LNCAP (cell line): ENCODE measurements at regions not wholly inside any gene's neighbourhood (a gene's known extent, or its start where the extent isn't known, plus 50 kb on each side); places are given as distances from the start of the nearest gene placed in this dataset.

ENCODE experiments used
- TF ChIP-seq, protein P1 (sequence below): fragments of 450-650 bp; IDR thresholded peaks from 2 replicates; pipeline ENCODE4 v1.5.1; 2017; ENCODE audit warnings: mild to moderate bottlenecking

DNA sequence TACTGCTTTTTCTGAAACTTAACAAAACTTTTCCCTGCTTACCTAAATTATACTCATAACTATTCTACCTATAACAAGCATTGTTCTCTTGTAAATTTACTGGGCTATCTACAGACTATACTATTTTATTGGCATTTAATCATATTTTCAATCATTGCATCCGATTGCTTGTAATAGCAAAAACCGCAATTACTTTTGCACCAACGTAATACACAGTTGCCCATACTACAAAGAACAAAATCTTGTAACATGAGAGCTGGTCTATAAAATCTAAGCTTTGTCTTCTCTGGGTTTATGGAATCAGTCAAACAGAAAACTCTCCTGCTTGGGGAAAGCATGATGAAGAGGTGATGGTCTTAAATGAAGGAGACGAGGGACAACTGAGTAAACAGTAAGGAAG lies 463.4 kb upstream of the ST6GAL2 start:
- TF ChIP-seq, protein P1, sequence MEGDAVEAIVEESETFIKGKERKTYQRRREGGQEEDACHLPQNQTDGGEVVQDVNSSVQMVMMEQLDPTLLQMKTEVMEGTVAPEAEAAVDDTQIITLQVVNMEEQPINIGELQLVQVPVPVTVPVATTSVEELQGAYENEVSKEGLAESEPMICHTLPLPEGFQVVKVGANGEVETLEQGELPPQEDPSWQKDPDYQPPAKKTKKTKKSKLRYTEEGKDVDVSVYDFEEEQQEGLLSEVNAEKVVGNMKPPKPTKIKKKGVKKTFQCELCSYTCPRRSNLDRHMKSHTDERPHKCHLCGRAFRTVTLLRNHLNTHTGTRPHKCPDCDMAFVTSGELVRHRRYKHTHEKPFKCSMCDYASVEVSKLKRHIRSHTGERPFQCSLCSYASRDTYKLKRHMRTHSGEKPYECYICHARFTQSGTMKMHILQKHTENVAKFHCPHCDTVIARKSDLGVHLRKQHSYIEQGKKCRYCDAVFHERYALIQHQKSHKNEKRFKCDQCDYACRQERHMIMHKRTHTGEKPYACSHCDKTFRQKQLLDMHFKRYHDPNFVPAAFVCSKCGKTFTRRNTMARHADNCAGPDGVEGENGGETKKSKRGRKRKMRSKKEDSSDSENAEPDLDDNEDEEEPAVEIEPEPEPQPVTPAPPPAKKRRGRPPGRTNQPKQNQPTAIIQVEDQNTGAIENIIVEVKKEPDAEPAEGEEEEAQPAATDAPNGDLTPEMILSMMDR = no peak

DNA sequence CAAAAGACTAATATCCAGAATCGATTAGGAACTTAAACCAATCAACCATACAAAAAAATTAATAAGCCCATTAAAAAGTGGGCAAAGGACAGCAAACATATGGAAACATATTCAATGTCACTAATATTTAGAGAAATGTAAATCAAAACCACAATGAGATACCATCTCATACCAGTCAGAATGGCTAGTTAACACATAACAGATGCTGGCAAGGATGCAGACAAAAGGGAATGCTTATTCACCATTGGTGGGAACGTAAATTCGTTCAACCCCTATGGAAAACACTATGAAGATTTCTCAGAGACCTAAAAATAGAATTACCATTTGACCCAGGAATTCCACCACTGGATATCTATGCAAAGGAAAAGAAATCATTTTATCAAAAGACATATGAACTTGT lies 468.2 kb upstream of the ST6GAL2 start:
- TF ChIP-seq, protein P1 = no peak

DNA sequence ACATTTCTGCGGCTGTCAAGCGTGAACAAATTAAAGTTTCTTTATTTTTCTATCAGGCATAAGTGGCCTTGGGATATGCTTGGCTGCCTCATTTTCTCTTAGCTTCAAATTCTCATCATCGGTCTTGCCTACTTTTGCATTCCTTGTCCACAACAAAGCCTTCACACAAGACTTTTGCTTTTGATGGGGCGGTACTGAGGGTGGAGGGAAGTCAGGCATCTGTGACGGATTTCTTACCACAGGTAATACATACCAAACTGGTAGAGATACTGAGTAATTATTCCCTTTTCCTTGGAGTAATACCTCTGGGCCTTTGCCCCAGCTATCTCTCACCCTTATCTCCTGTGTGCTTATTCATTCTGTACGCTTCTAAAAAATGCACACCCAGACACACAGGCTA lies 468.3 kb upstream of the RGPD4 start:
- TF ChIP-seq, protein P1 = no peak

DNA sequence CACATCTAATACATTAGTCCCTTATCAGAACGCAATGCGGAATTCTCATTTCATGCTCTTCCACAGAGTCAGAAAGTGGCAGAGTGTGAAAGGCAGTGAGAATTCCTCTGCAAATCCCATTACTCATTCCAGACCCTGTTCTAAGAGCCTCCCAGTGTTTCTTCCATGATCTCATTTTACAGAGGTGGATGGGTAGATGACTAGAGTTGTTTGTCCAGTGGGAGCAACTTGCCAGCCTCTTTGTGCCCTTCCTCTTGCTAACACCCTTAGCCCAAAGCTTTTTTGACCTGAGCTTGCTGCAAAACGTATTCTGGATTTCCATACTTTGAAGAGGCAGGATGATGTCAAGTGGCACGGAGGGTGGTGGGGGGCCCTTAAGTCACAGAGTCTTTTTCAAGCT lies 467.7 kb upstream of the RGPD4 start:
- TF ChIP-seq, protein P1 = no peak

DNA sequence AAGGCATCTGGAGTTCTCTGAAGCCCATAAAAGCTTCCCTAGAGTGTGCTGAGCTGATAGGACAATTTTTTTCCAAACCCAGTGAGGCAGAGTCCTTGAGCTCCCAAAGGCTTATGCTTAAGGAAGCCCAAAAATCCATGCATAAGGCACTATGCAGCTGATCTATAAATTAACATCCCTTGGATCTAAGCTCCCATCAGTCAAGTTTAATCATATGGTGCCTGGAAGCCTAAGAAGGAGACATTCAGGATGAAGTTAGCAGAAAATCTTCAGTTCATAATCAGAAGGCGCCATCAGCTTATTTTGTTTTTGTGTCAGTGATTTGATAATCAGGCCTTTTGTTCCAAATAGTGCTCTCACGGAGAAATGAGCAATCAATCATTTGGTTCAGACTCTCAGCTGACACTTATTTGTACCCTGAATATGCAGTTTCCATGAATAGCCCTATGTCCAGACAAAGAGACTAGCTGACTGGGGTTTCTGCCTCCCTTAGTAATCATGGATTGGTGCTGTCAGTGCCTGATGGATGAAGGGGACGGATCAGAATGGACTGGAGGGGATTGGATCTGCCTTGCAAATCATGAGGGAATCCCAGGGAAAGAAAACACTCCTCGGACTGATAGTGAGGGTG lies 464.8 kb upstream of the RGPD4 start:
- TF ChIP-seq, protein P1 = no peak

DNA sequence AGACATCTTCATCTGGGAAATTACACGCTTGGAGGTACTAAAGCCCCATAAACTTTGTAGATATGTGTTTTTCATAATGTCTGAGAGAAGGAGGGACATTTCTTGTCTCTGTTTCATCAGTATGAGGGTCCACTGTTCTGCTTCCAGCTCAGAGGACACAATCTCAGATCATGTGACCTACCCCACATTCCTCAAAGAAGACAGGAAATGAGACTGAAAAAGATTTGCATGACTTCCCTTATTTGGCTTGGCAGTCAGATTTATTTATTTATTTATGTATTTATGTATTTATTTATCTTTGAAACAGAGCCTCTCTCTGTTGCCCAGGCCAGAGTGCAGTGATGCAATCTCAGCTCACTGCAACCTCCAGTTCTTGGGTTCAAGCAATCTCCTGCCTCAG lies 463.7 kb upstream of the RGPD4 start:
- TF ChIP-seq, protein P1 = no peak

DNA sequence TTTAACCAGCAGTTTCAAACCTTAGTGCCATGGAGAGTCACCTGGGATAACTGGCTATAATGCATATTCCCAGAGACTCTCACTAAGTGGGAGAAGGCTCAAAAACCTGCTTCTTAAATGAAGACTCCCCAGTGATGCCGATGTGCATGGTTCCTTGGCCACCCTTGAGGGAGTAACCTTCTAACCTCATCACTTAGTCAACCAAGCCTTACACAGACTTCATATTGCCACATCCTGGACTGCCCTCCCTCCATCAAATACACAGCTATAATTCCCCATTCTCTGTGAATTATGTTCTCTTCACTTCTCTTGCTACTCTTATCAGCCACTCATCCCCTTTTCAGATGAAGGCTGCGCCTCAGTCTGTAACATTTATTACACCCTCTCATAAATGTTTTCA lies 462.9 kb upstream of the RGPD4 start:
- TF ChIP-seq, protein P1 = no peak
